GM19455 (cell line): ENCODE measurements at regions not wholly inside any gene's neighbourhood (a gene's known extent, or its start where the extent isn't known, plus 50 kb on each side); places are given as distances from the start of the nearest gene placed in this dataset.

Experiments
- ATAC-seq: cut with Tn5 transposase; IDR thresholded peaks from one replicate; pipeline ENCODE4 v1.9.1; 2021; ENCODE audit not compliant: unreplicated experiment

- no peak for ATAC-seq
Measured at GRCh38 chr21:43277481-43278351, 108.9 kb downstream of the CRYAA start.

GRCh38 chr21:43276811-43277210 is 108.0 kb downstream of the CRYAA start:
- ATAC-seq = no peak

- ATAC-seq = no peak
Measured at GRCh38 chr21:43275421-43276211, 106.8 kb downstream of the CRYAA start.

GRCh38 chr21:43274946-43275310 is 106.1 kb downstream of the CRYAA start:
- ATAC-seq = no peak

GRCh38 chr21:43274022-43274945 is 105.5 kb downstream of the CRYAA start:
- ATAC-seq = no peak

GRCh38 chr21:43273708-43274021 is 104.9 kb downstream of the CRYAA start:
- no peak for ATAC-seq

GRCh38 chr21:43273016-43273707 is 104.4 kb downstream of the CRYAA start:
- no peak for ATAC-seq

- ATAC-seq = no peak
Measured at GRCh38 chr21:43272591-43272990, 103.8 kb downstream of the CRYAA start.

GRCh38 chr21:43271452-43272020 is 102.7 kb downstream of the CRYAA start:
- no peak for ATAC-seq

GRCh38 chr21:43270800-43271301 is 102.0 kb downstream of the CRYAA start:
- ATAC-seq = no peak

GRCh38 chr21:43269957-43270705 is 101.3 kb downstream of the CRYAA start:
- ATAC-seq = no peak

GRCh38 chr21:43269440-43269839 is 100.6 kb downstream of the CRYAA start:
- ATAC-seq = no peak

- no peak for ATAC-seq
Measured at GRCh38 chr21:43268804-43269186, 100.0 kb downstream of the CRYAA start.

- no peak for ATAC-seq
Measured at GRCh38 chr21:43268086-43268803, 99.4 kb downstream of the CRYAA start.

GRCh38 chr21:43267391-43268085 is 98.7 kb downstream of the CRYAA start:
- no peak for ATAC-seq

- ATAC-seq = no peak
Measured at GRCh38 chr21:43266534-43266933, 97.7 kb downstream of the CRYAA start.

GRCh38 chr21:43262427-43262826 is 93.6 kb downstream of the CRYAA start:
- no peak for ATAC-seq
